ENCODE measurements at regions not wholly inside any gene's neighbourhood (a gene's known extent, or its start where the extent isn't known, plus 50 kb on each side); places are given as distances from the start of the nearest gene placed in this dataset.

- TF ChIP-seq CTCF (IDR thresholded peaks at IDR 0.05; ENCODE audit: insufficient read depth, low read length, poor library complexity, severe bottlenecking): peak; percentile 7
- TF ChIP-seq EZH2phosphoT487 (conservative IDR thresholded peaks at IDR 0.05; ENCODE audit: low read length): no peak
Measured at GRCh38 chr12:107405436-107405835, 280.2 kb upstream of the PWP1 start.

All from SU-DHL-6 (cell line).